Ovary (tissue), 3 donors: ENCODE measurements at regions not wholly inside any gene's neighbourhood (a gene's known extent, or its start where the extent isn't known, plus 50 kb on each side); places are given as distances from the start of the nearest gene placed in this dataset.

Experiments
- EP300 ChIP-seq: sonication (generic); formaldehyde crosslinking; IDR thresholded peaks from one replicate; pipeline ENCODE4 v1.6.1; 2017; ENCODE audit warnings: antibody characterized with exemption
- POLR2A ChIP-seq: fragments of 450-650 bp; IDR thresholded peaks from one replicate; pipeline ENCODE4 v1.6.1; 2017; ENCODE audit warnings: antibody characterized with exemption, mild to moderate bottlenecking, moderate library complexity
- TF ChIP-seq, protein P1 (sequence below), 3 donors: fragments of 450-650 bp in 2 of 3; fragments of 200-600 bp in 1 of 3; IDR thresholded peaks; one replicate each; pipeline versions ENCODE4 v1.5.1 to v1.8.0; 2016 to 2022; ENCODE audit warnings: antibody characterized with exemption in 3 of 3, mild to moderate bottlenecking in 1 of 3
- donor health status: DM: no; HTN: no; CAD: no.

DNA sequence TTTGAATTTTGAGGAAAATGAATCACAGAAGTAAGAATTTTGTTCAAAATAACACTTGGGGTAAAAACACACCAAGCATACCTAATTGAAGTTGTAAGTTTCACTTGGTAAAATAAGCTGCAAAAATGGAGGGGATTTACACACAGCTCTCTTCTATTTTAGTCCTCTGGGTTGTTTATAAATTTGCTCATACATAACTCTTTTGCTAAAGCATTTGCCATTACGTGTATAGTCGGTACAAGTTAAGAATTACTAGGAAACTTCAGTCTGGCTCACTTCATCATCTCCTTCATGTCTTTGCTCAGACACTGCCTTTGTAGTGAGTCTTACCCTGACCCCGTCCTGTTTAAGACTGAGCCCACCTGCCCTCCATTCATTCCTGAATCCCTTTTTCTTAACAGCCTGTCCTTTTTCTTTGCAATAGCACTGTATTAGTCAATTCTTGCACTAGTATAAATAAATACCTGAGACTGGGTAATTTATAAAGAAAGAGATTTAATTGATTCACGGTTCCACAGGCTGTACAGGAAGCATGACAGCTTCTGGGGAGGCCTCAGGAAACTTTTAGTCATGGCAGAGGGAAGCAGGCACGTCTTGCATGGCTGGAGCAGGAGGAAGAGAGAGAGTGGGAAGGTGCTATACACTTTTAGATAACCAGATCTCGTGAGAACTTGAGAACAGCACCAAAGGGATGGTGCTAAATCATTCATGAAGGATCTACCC is 451.1 kb downstream of the PCNX1 start:
- TF ChIP-seq, protein P1, sequence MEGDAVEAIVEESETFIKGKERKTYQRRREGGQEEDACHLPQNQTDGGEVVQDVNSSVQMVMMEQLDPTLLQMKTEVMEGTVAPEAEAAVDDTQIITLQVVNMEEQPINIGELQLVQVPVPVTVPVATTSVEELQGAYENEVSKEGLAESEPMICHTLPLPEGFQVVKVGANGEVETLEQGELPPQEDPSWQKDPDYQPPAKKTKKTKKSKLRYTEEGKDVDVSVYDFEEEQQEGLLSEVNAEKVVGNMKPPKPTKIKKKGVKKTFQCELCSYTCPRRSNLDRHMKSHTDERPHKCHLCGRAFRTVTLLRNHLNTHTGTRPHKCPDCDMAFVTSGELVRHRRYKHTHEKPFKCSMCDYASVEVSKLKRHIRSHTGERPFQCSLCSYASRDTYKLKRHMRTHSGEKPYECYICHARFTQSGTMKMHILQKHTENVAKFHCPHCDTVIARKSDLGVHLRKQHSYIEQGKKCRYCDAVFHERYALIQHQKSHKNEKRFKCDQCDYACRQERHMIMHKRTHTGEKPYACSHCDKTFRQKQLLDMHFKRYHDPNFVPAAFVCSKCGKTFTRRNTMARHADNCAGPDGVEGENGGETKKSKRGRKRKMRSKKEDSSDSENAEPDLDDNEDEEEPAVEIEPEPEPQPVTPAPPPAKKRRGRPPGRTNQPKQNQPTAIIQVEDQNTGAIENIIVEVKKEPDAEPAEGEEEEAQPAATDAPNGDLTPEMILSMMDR (IDR thresholded peaks at IDR 0.05), result no peak
- TF ChIP-seq POLR2A (no peak), EP300 (no peak)
